Activated CD4-positive, alpha-beta memory T cell treated with anti-CD3 and anti-CD28 coated beads for 36 hours (primary cell): ENCODE measurements at regions not wholly inside any gene's neighbourhood (a gene's known extent, or its start where the extent isn't known, plus 50 kb on each side); places are given as distances from the start of the nearest gene placed in this dataset.

Source experiments
- CTCF ChIA-PET: fragments of 350-600 bp; sonication (Branson Sonifier 250); formaldehyde crosslinking; loops from one replicate; lab custom pipeline; 2021; ENCODE audit warnings: antibody characterized with exemption, inconsistent platforms; lab: Charles Lee
- POLR2A ChIA-PET: fragments of 350-600 bp; sonication (Branson Sonifier 250); formaldehyde crosslinking; loops from one replicate; lab custom pipeline; 2021; ENCODE audit warnings: antibody characterized with exemption; lab: Charles Lee
- DNase-seq: peaks from one replicate; pipeline ENCODE4 v3.0.0-alpha.2; 2020
- H3K27ac Mint-ChIP-seq: one replicate; pipeline ENCODE4 v1.8.0; 2021; ENCODE audit warnings: mixed read lengths
- H3K27me3 Mint-ChIP-seq: one replicate; pipeline ENCODE4 v1.8.0; 2021; ENCODE audit warnings: mixed read lengths
- H3K36me3 Mint-ChIP-seq: one replicate; pipeline ENCODE4 v1.8.0; 2021; ENCODE audit warnings: mixed read lengths
- H3K4me1 Mint-ChIP-seq: one replicate; pipeline ENCODE4 v1.8.0; 2021; ENCODE audit warnings: low read depth, mixed read lengths
- H3K4me3 Mint-ChIP-seq: one replicate; pipeline ENCODE4 v1.8.0; 2021; ENCODE audit warnings: mild to moderate bottlenecking, mixed read lengths
- H3K9me3 Mint-ChIP-seq: one replicate; pipeline ENCODE4 v1.8.0; 2021; ENCODE audit warnings: mixed read lengths
- intact Hi-C: fragments of 100-400 bp; cut with micrococcal nuclease; formaldehyde crosslinking; loops from one replicate; pipeline ENCODE4 v1.15.1; 2023

- Mint-ChIP-seq H3K4me3 (no peak overlapping the region), H3K4me1 (no peaks in the 10 kb centered on the region), H3K27me3 (no peaks in the 10 kb centered on the region), H3K36me3 (no peaks in the 10 kb centered on the region), H3K9me3 (peaks cover 6% of the 10 kb centered on the region), H3K27ac (no peak overlapping the region)
- ChIA-PET POLR2A (no interaction called here), CTCF (no interaction called here)
- intact Hi-C loops, result no loop called here
- DNase-seq, result no peak
Observed at GRCh38 chr16:7979448-7980132, 610.7 kb downstream of the TMEM114 start.

- DNase-seq, result no peak
- Mint-ChIP-seq H3K27ac (no peak overlapping the region), H3K27me3 (no peaks in the 10 kb centered on the region), H3K4me1 (no peaks in the 10 kb centered on the region), H3K4me3 (no peak overlapping the region), H3K9me3 (peaks cover 12% of the 10 kb centered on the region), H3K36me3 (no peaks in the 10 kb centered on the region)
- intact Hi-C loops, result no loop called here
- POLR2A ChIA-PET, result no interaction called here
- CTCF ChIA-PET, result no interaction called here
Observed at GRCh38 chr16:7976563-7976962, 613.7 kb downstream of the TMEM114 start.

- H3K36me3 Mint-ChIP-seq, result no peaks in the 10 kb centered on the region
- CTCF ChIA-PET, result no interaction called here
- no peak overlapping the region for H3K4me3 Mint-ChIP-seq
Observed at GRCh38 chr16:7976125-7976524, 614.2 kb downstream of the TMEM114 start.

GRCh38 chr16:7967996-7968509, 622.3 kb downstream of the TMEM114 start:
- Mint-ChIP-seq H3K36me3 (no peaks in the 10 kb centered on the region), H3K27ac (no peak overlapping the region), H3K9me3 (peaks cover 18% of the 10 kb centered on the region), H3K4me3 (no peak overlapping the region), H3K27me3 (no peaks in the 10 kb centered on the region), H3K4me1 (no peaks in the 10 kb centered on the region)
- ChIA-PET POLR2A (no interaction called here), CTCF (no interaction called here)
- intact Hi-C loops, result no loop called here
- no peak for DNase-seq

More at GRCh38 chr16:7976125-7976524, 614.2 kb downstream of the TMEM114 start:
- Mint-ChIP-seq H3K9me3 (peaks cover 10% of the 10 kb centered on the region), H3K4me1 (no peaks in the 10 kb centered on the region), H3K27me3 (no peaks in the 10 kb centered on the region), H3K27ac (no peak overlapping the region)
- POLR2A ChIA-PET, result no interaction called here
- intact Hi-C loops, result no loop called here
- no peak for DNase-seq

GRCh38 chr16:7964744-7965143, 625.6 kb downstream of the TMEM114 start:
- intact Hi-C loops, result no loop called here
- no peak overlapping the region for H3K27ac Mint-ChIP-seq
- no peaks in the 10 kb centered on the region for H3K27me3 Mint-ChIP-seq
- no peak for DNase-seq
- no peak overlapping the region for H3K4me3 Mint-ChIP-seq
- no peaks in the 10 kb centered on the region for H3K4me1 Mint-ChIP-seq
- H3K9me3 Mint-ChIP-seq, result peaks cover 17% of the 10 kb centered on the region
- no peaks in the 10 kb centered on the region for H3K36me3 Mint-ChIP-seq
- CTCF ChIA-PET, result no interaction called here
- POLR2A ChIA-PET, result no interaction called here

GRCh38 chr16:7964167-7964566, 626.1 kb downstream of the TMEM114 start:
- Mint-ChIP-seq H3K9me3 (peaks cover 14% of the 10 kb centered on the region), H3K4me3 (no peak overlapping the region), H3K4me1 (no peaks in the 10 kb centered on the region), H3K36me3 (no peaks in the 10 kb centered on the region), H3K27ac (no peak overlapping the region), H3K27me3 (no peaks in the 10 kb centered on the region)
- ChIA-PET CTCF (no interaction called here), POLR2A (no interaction called here)
- DNase-seq, result no peak
- intact Hi-C loops, result no loop called here

GRCh38 chr16:7962091-7962879, 628.0 kb downstream of the TMEM114 start:
- Mint-ChIP-seq H3K27me3 (no peaks in the 10 kb centered on the region), H3K9me3 (peaks cover 20% of the 10 kb centered on the region), H3K4me1 (no peaks in the 10 kb centered on the region), H3K27ac (no peak overlapping the region), H3K4me3 (no peak overlapping the region), H3K36me3 (no peaks in the 10 kb centered on the region)
- intact Hi-C loops, result no loop called here
- ChIA-PET POLR2A (no interaction called here), CTCF (no interaction called here)
- no peak for DNase-seq

- H3K36me3 Mint-ChIP-seq, result no peaks in the 10 kb centered on the region
- no peaks in the 10 kb centered on the region for H3K27me3 Mint-ChIP-seq
- CTCF ChIA-PET, result no interaction called here
- H3K9me3 Mint-ChIP-seq, result peaks cover 27% of the 10 kb centered on the region
- no peaks in the 10 kb centered on the region for H3K4me1 Mint-ChIP-seq
- no peak overlapping the region for H3K27ac Mint-ChIP-seq
- POLR2A ChIA-PET, result no interaction called here
- H3K4me3 Mint-ChIP-seq, result no peak overlapping the region
- intact Hi-C loops, result no loop called here
- DNase-seq, result no peak
Observed at GRCh38 chr16:7957151-7957550, 624.5 kb downstream of the RBFOX1 start.

- Mint-ChIP-seq H3K4me1 (no peaks in the 10 kb centered on the region), H3K27ac (no peak overlapping the region), H3K4me3 (no peak overlapping the region), H3K27me3 (no peaks in the 10 kb centered on the region), H3K36me3 (no peaks in the 10 kb centered on the region), H3K9me3 (peaks cover 31% of the 10 kb centered on the region)
- POLR2A ChIA-PET, result no interaction called here
- DNase-seq, result no peak
- CTCF ChIA-PET, result no interaction called here
- intact Hi-C loops, result no loop called here
Observed at GRCh38 chr16:7953360-7953759, 620.7 kb downstream of the RBFOX1 start.

- Mint-ChIP-seq H3K36me3 (no peaks in the 10 kb centered on the region), H3K4me1 (no peaks in the 10 kb centered on the region), H3K27ac (no peak overlapping the region), H3K4me3 (no peak overlapping the region), H3K9me3 (peaks cover 14% of the 10 kb centered on the region), H3K27me3 (no peaks in the 10 kb centered on the region)
- POLR2A ChIA-PET, result no interaction called here
- CTCF ChIA-PET, result no interaction called here
- intact Hi-C loops, result no loop called here
- DNase-seq, result no peak
Observed at GRCh38 chr16:7946142-7946541, 613.5 kb downstream of the RBFOX1 start.

- ChIA-PET CTCF (no interaction called here), POLR2A (no interaction called here)
- intact Hi-C loops, result no loop called here
- Mint-ChIP-seq H3K4me3 (no peak overlapping the region), H3K27me3 (no peaks in the 10 kb centered on the region), H3K36me3 (no peaks in the 10 kb centered on the region), H3K27ac (no peak overlapping the region), H3K4me1 (no peaks in the 10 kb centered on the region), H3K9me3 (peaks cover 7% of the 10 kb centered on the region)
- DNase-seq, result no peak
Observed at GRCh38 chr16:7938175-7938574, 605.5 kb downstream of the RBFOX1 start.

- no peaks in the 10 kb centered on the region for H3K4me1 Mint-ChIP-seq
- H3K27me3 Mint-ChIP-seq, result no peaks in the 10 kb centered on the region
- CTCF ChIA-PET, result no interaction called here
- DNase-seq, result no peak
- H3K4me3 Mint-ChIP-seq, result no peak overlapping the region
- POLR2A ChIA-PET, result no interaction called here
- intact Hi-C loops, result no loop called here
- H3K27ac Mint-ChIP-seq, result no peak overlapping the region
- H3K36me3 Mint-ChIP-seq, result no peaks in the 10 kb centered on the region
- peaks cover 33% of the 10 kb centered on the region for H3K9me3 Mint-ChIP-seq
Observed at GRCh38 chr16:7921345-7921744, 588.7 kb downstream of the RBFOX1 start.

GRCh38 chr16:7919782-7920181, 587.1 kb downstream of the RBFOX1 start:
- POLR2A ChIA-PET, result no interaction called here
- Mint-ChIP-seq H3K27ac (no peak overlapping the region), H3K9me3 (peaks cover 36% of the 10 kb centered on the region), H3K4me1 (no peaks in the 10 kb centered on the region), H3K4me3 (no peak overlapping the region), H3K27me3 (no peaks in the 10 kb centered on the region), H3K36me3 (no peaks in the 10 kb centered on the region)
- CTCF ChIA-PET, result no interaction called here
- DNase-seq, result no peak
- intact Hi-C loops, result no loop called here
